H9 (cell line): ENCODE measurements at regions not wholly inside any gene's neighbourhood (a gene's known extent, or its start where the extent isn't known, plus 50 kb on each side); places are given as distances from the start of the nearest gene placed in this dataset.

Experiments used
- DNase-seq: peaks from one replicate; pipeline ENCODE4 v3.0.0-alpha.2; 2017
- H2AFZ ChIP-seq: one replicate; pipeline ENCODE4 v1.6.1; 2013; ENCODE audit warnings: mild to moderate bottlenecking, low read length, control low read depth, moderate library complexity
- H2AK5ac ChIP-seq: 2 replicates; pipeline ENCODE4 v1.6.1; 2013; ENCODE audit warnings: low read length, control low read depth, mixed read lengths; ENCODE audit not compliant: insufficient read length
- H2BK120ac ChIP-seq: one replicate; pipeline ENCODE4 v1.6.1; 2013; ENCODE audit warnings: low read depth, mild to moderate bottlenecking, low read length, control low read depth, inconsistent platforms; ENCODE audit not compliant: poor library complexity, severe bottlenecking
- H2BK12ac ChIP-seq: 2 replicates; pipeline ENCODE4 v1.6.1; 2013; ENCODE audit warnings: low read length, control low read depth, mixed read lengths, low read depth; ENCODE audit not compliant: insufficient read length
- H2BK15ac ChIP-seq: 2 replicates; pipeline ENCODE4 v1.6.1; 2013; ENCODE audit warnings: low read depth, low read length, control low read depth
- H2BK20ac ChIP-seq: one replicate; pipeline ENCODE4 v1.6.1; 2013; ENCODE audit warnings: low read depth, mild to moderate bottlenecking, low read length, control low read depth, inconsistent platforms; ENCODE audit not compliant: poor library complexity, severe bottlenecking
- H2BK5ac ChIP-seq: 2 replicates; pipeline ENCODE4 v1.6.1; 2013; ENCODE audit warnings: low read length, control low read depth, mixed read lengths; ENCODE audit not compliant: insufficient read length
- H3K14ac ChIP-seq: 2 replicates; pipeline ENCODE4 v1.6.1; 2013; ENCODE audit warnings: low read length, control low read depth; ENCODE audit not compliant: insufficient read depth
- H3K18ac ChIP-seq: 2 replicates; pipeline ENCODE4 v1.6.1; 2013; ENCODE audit warnings: low read depth, mild to moderate bottlenecking, mixed read lengths, low read length, control low read depth; ENCODE audit not compliant: insufficient read length
- H3K23ac ChIP-seq: 2 replicates; pipeline ENCODE4 v1.6.1; 2013; ENCODE audit warnings: low read length, control low read depth, mixed read lengths, low read depth; ENCODE audit not compliant: insufficient read length
- H3K23me2 ChIP-seq: 2 replicates; pipeline ENCODE4 v1.6.1; 2013; ENCODE audit warnings: low read depth, mild to moderate bottlenecking, mixed read lengths, low read length, control low read depth; ENCODE audit not compliant: insufficient read length, poor library complexity, severe bottlenecking
- H3K27ac ChIP-seq: 2 replicates; pipeline ENCODE4 v1.5.1; 2013; ENCODE audit warnings: low read length, control low read depth, mixed read lengths, low read depth; ENCODE audit not compliant: insufficient read length
- H3K27me3 ChIP-seq: 2 replicates; pipeline ENCODE4 v1.6.1; 2013; ENCODE audit warnings: low read length, control low read depth, inconsistent platforms; ENCODE audit not compliant: insufficient read depth
- H3K4ac ChIP-seq: 2 replicates; pipeline ENCODE4 v1.6.1; 2013; ENCODE audit warnings: low read depth, mild to moderate bottlenecking, control low read depth, inconsistent platforms, low read length, moderate library complexity
- H3K4me1 ChIP-seq: 2 replicates; pipeline ENCODE4 v1.6.1; 2013; ENCODE audit warnings: low read length, control low read depth, inconsistent platforms; ENCODE audit not compliant: insufficient read depth
- H3K4me2 ChIP-seq: 2 replicates; pipeline ENCODE4 v1.6.1; 2013; ENCODE audit warnings: low read length, control low read depth, mixed read lengths; ENCODE audit not compliant: insufficient read length, insufficient read depth
- H3K56ac ChIP-seq: 2 replicates; pipeline ENCODE4 v1.6.1; 2013; ENCODE audit warnings: low read depth, mild to moderate bottlenecking, mixed read lengths, low read length, control low read depth; ENCODE audit not compliant: insufficient read length
- H3K79me1 ChIP-seq: 2 replicates; pipeline ENCODE4 v1.6.1; 2013; ENCODE audit warnings: low read depth, mild to moderate bottlenecking, moderate library complexity, low read length, control low read depth, inconsistent platforms; ENCODE audit not compliant: insufficient read depth, poor library complexity, severe bottlenecking
- H3K79me2 ChIP-seq: 2 replicates; pipeline ENCODE4 v1.6.1; 2013; ENCODE audit warnings: low read length, control low read depth, inconsistent platforms; ENCODE audit not compliant: insufficient read depth
- H3K9ac ChIP-seq: 2 replicates; pipeline ENCODE4 v1.6.1; 2013; ENCODE audit warnings: low read length, control low read depth, mixed read lengths; ENCODE audit not compliant: insufficient read length; ENCODE audit errors: extremely low read depth
- H3K9me3 ChIP-seq: one replicate; pipeline ENCODE4 v1.6.1; 2013; ENCODE audit warnings: low read depth, low read length, inconsistent platforms; ENCODE audit not compliant: control insufficient read depth
- H3T11ph ChIP-seq: one replicate; pipeline ENCODE4 v1.6.1; 2013; ENCODE audit warnings: mild to moderate bottlenecking, low read length, control low read depth, inconsistent platforms
- H4K20me1 ChIP-seq: one replicate; pipeline ENCODE4 v1.6.1; 2013; ENCODE audit not compliant: control insufficient read depth, insufficient read length, insufficient read depth
- H4K5ac ChIP-seq: 2 replicates; pipeline ENCODE4 v1.6.1; 2013; ENCODE audit warnings: low read depth, mild to moderate bottlenecking, mixed read lengths, low read length, control low read depth; ENCODE audit not compliant: insufficient read length
- H4K8ac ChIP-seq: replicated peaks from 2 replicates; pipeline ENCODE4 v1.6.1; 2013; ENCODE audit warnings: low read length, control low read depth, mixed read lengths, low read depth; ENCODE audit not compliant: insufficient read length
- H4K91ac ChIP-seq: 2 replicates; pipeline ENCODE4 v1.6.1; 2013; ENCODE audit warnings: low read depth, mild to moderate bottlenecking, moderate library complexity, mixed read lengths, low read length, control low read depth; ENCODE audit not compliant: insufficient read length
- H3K27ac Mint-ChIP-seq, 3 experiments: 2 replicates in 2 of 3; 3 replicates in 1 of 3; pipeline ENCODE4 v1.8.0; 2020 to 2021; ENCODE audit warnings: mixed read lengths in 3 of 3, mild to moderate bottlenecking in 1 of 3, moderate library complexity in 1 of 3
- H3K27me3 Mint-ChIP-seq: 2 replicates; pipeline ENCODE4 v1.8.0; 2021; ENCODE audit warnings: low read depth, mild to moderate bottlenecking, moderate library complexity, mixed read lengths
- H3K36me3 Mint-ChIP-seq, 3 experiments: 2 replicates in 2 of 3; 3 replicates in 1 of 3; pipeline ENCODE4 v1.8.0; 2020 to 2021; ENCODE audit warnings: low read depth in 3 of 3, mixed read lengths in 3 of 3; ENCODE audit not compliant: insufficient read depth in 1 of 3
- H3K4me1 Mint-ChIP-seq, 2 experiments: 2 replicates each; pipeline ENCODE4 v1.8.0; 2020; ENCODE audit warnings: mixed read lengths in 2 of 2
- H3K4me3 Mint-ChIP-seq, 2 experiments: 2 replicates in 1 of 2; 3 replicates in 1 of 2; pipeline ENCODE4 v1.8.0; 2020 to 2021; ENCODE audit warnings: mild to moderate bottlenecking in 2 of 2, mixed read lengths in 2 of 2, moderate library complexity in 1 of 2
- H3K9me3 Mint-ChIP-seq, 2 experiments: 2 replicates in 1 of 2; 3 replicates in 1 of 2; pipeline ENCODE4 v1.8.0; 2020; ENCODE audit warnings: mild to moderate bottlenecking in 2 of 2, mixed read lengths in 2 of 2, moderate library complexity in 1 of 2
- CTCF ChIP-seq: fragments of 200-600 bp; sonication (generic); conservative IDR thresholded peaks from 3 replicates; pipeline ENCODE4 v1.8.0; 2021; ENCODE audit warnings: antibody characterized with exemption, mild to moderate bottlenecking
- WGBS: extraction: QIAGEN DNeasy Blood & Tissue Kit; methylation state at CpG from one replicate; pipeline ENCODE4 v1.1.7; 2013; ENCODE audit warnings: missing lambda C conversion rate, low lambda C conversion rate, mixed read lengths; ENCODE audit not compliant: insufficient read length; ENCODE audit errors: extremely low coverage; 5-methylcytosine and 5-hydroxymethylcytosine counted together

- no peak overlapping the region for H3T11ph ChIP-seq
- Mint-ChIP-seq H3K27me3 (no peaks in the 10 kb centered on the region), H3K4me1 (peaks cover 10 to 12% of the 10 kb centered on the region in 2 experiments), H3K4me3 (no peak overlapping the region), H3K9me3 (no peaks in the 10 kb centered on the region), H3K27ac (peak overlapping the region in 1 of 3 experiments; percentile 4; a peak in 1 of 7 replicates), H3K36me3 (peaks cover 0 to 2% (median 0%) of the 10 kb centered on the region in 3 experiments; a peak in 4 of 7 replicates)
- H4K8ac ChIP-seq: no peak overlapping the region
- no peak overlapping the region for H2BK12ac ChIP-seq
- no peak overlapping the region for H2BK20ac ChIP-seq
- WGBS: no CpG with 5 or more reads among the region's 1 CpG
- H2BK15ac ChIP-seq: no peak overlapping the region
- no peak overlapping the region for H3K23ac ChIP-seq
- no peaks in the 10 kb centered on the region for H4K20me1 ChIP-seq
- no peak overlapping the region for H3K9ac ChIP-seq
- no peaks in the 10 kb centered on the region for H3K79me1 ChIP-seq
- no peak overlapping the region for H3K4me2 ChIP-seq
- H3K27ac ChIP-seq: no peak overlapping the region
- TF ChIP-seq CTCF: no peak
- no peaks in the 10 kb centered on the region for H3K9me3 ChIP-seq
- H3K23me2 ChIP-seq: no peaks in the 10 kb centered on the region
- no peak overlapping the region for H3K18ac ChIP-seq
- H2BK5ac ChIP-seq: no peak overlapping the region
- H2AFZ ChIP-seq: no peak overlapping the region
- no peak overlapping the region for H3K14ac ChIP-seq
- no peak overlapping the region for H3K56ac ChIP-seq
- no peak overlapping the region for H3K4ac ChIP-seq
- no peaks in the 10 kb centered on the region for H3K27me3 ChIP-seq
- no peak overlapping the region for H4K5ac ChIP-seq
- H2BK120ac ChIP-seq: no peak overlapping the region
- H3K4me1 ChIP-seq: no peaks in the 10 kb centered on the region
- no peak overlapping the region for H4K91ac ChIP-seq
- DNase-seq: no peak
- H2AK5ac ChIP-seq: no peak overlapping the region
- H3K79me2 ChIP-seq: no peaks in the 10 kb centered on the region
Observed at GRCh38 chr5:166063261-166063660, 2228.2 kb upstream of the WWC1 start.
